Ishikawa (cell line): ENCODE measurements at regions not wholly inside any gene's neighbourhood (a gene's known extent, or its start where the extent isn't known, plus 50 kb on each side); places are given as distances from the start of the nearest gene placed in this dataset.

Experiments
- CEBPB ChIP-seq: IDR thresholded peaks from 2 replicates; pipeline ENCODE4 v1.6.1; 2012
- CREB1 ChIP-seq: IDR thresholded peaks from 2 replicates; pipeline ENCODE4 v1.6.1; 2012; ENCODE audit warnings: low read depth
- NFIC ChIP-seq: IDR thresholded peaks from 2 replicates; pipeline ENCODE4 v1.6.1; 2012

DNA sequence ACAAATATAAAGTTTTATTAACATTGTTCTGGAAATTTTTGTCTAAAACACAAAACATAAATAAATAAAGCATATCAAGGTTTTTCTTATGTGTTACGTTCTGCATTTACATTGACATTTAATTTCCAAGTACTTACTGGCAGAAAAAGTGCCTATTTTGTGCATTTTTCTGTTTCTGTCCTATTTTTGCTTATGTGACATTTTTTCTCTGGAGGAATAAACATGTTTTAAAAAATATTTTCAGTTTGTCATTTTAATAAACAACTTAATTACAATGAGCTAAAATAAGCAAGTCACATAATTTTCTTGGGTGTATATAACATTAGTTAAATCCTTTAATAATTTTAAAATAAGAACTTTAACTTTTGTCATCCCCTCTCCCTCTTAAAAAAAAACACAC lies 94.4 kb upstream of the HS3ST5 start:
- TF ChIP-seq NFIC (no peak), CEBPB (no peak), CREB1 (no peak)
